CD4-positive, alpha-beta T cell (primary cell): ENCODE measurements at regions not wholly inside any gene's neighbourhood (a gene's known extent, or its start where the extent isn't known, plus 50 kb on each side); places are given as distances from the start of the nearest gene placed in this dataset.

Source experiments
- ATAC-seq: fragments of 200-7000 bp; cut with Tn5 transposase; one replicate; pipeline ENCODE4 v1.10.0; 2022; ENCODE audit warnings: mild to moderate bottlenecking; ENCODE audit not compliant: poor library complexity
- CTCF ChIA-PET: fragments of 350-600 bp; sonication (Branson Sonifier 250); formaldehyde crosslinking; loops from one replicate; lab custom pipeline; 2021; ENCODE audit warnings: antibody characterized with exemption, inconsistent platforms; lab: Charles Lee
- POLR2A ChIA-PET: fragments of 350-600 bp; sonication (Branson Sonifier 250); formaldehyde crosslinking; loops from one replicate; lab custom pipeline; 2021; ENCODE audit warnings: antibody characterized with exemption, inconsistent platforms; lab: Charles Lee
- DNase-seq, 14 experiments: peaks; one replicate each; pipeline ENCODE4 v3.0.0-alpha.2; 2013 to 2020; ENCODE audit warnings: mixed read lengths in 2 of 14
- H3K27ac ChIP-seq, 2 donors: one replicate each; pipeline versions ENCODE4 v1.5.1 to v1.7.0; 2013; ENCODE audit warnings: low read length in 2 of 2, low read depth in 1 of 2, mild to moderate bottlenecking in 1 of 2
- H3K27me3 ChIP-seq, 2 experiments: 1 replicate in 1 of 2; 2 replicates in 1 of 2; pipeline versions ENCODE4 v1.6.1 to v1.7.0; 2013; ENCODE audit warnings: low read length in 2 of 2, control low read depth in 1 of 2, mild to moderate bottlenecking in 1 of 2, moderate library complexity in 1 of 2; ENCODE audit not compliant: insufficient read depth in 2 of 2, control insufficient read depth in 1 of 2
- H3K36me3 ChIP-seq: one replicate; pipeline ENCODE4 v1.6.1; 2013; ENCODE audit warnings: low read length, control low read depth; ENCODE audit not compliant: insufficient read depth
- H3K4me1 ChIP-seq: one replicate; pipeline ENCODE4 v1.6.1; 2013; ENCODE audit warnings: low read length, control low read depth; ENCODE audit not compliant: insufficient read depth
- H3K4me3 ChIP-seq: one replicate; pipeline ENCODE4 v1.5.1; 2013; ENCODE audit warnings: mild to moderate bottlenecking, low read length, moderate library complexity
- H3K9me3 ChIP-seq, 2 experiments: 1 replicate in 1 of 2; 2 replicates in 1 of 2; pipeline versions ENCODE4 v1.6.1 to v1.7.0; 2013; ENCODE audit warnings: low read length in 2 of 2, mild to moderate bottlenecking in 2 of 2, control low read depth in 1 of 2, moderate library complexity in 1 of 2; ENCODE audit not compliant: control insufficient read depth in 1 of 2, insufficient read depth in 1 of 2
- H3K27ac Mint-ChIP-seq: one replicate; pipeline ENCODE4 v1.8.0; 2020; ENCODE audit warnings: mixed read lengths
- H3K27me3 Mint-ChIP-seq: one replicate; pipeline ENCODE4 v1.8.0; 2021; ENCODE audit warnings: mixed read lengths
- H3K36me3 Mint-ChIP-seq: one replicate; pipeline ENCODE4 v1.8.0; 2021; ENCODE audit warnings: low read depth, mixed read lengths
- H3K4me1 Mint-ChIP-seq: one replicate; pipeline ENCODE4 v1.8.0; 2021; ENCODE audit warnings: low read depth, mixed read lengths
- H3K4me3 Mint-ChIP-seq: one replicate; pipeline ENCODE4 v1.8.0; 2020; ENCODE audit warnings: mild to moderate bottlenecking, mixed read lengths
- H3K9me3 Mint-ChIP-seq: one replicate; pipeline ENCODE4 v1.8.0; 2020; ENCODE audit warnings: mixed read lengths
- intact Hi-C, 2 experiments: fragments of 100-400 bp; cut with DNase I in 1 of 2; cut with micrococcal nuclease in 1 of 2; formaldehyde crosslinking; loops; one replicate each; pipeline versions ENCODE4 v1.15.1 to v1.9.0; 2023 to 2025; cut with DNase I, micrococcal nuclease
- TF ChIP-seq, protein P1 (sequence below): fragments of 200-600 bp; IDR thresholded peaks from one replicate; pipeline ENCODE4 v1.8.0; 2022; ENCODE audit warnings: antibody characterized with exemption, mild to moderate bottlenecking

DNA sequence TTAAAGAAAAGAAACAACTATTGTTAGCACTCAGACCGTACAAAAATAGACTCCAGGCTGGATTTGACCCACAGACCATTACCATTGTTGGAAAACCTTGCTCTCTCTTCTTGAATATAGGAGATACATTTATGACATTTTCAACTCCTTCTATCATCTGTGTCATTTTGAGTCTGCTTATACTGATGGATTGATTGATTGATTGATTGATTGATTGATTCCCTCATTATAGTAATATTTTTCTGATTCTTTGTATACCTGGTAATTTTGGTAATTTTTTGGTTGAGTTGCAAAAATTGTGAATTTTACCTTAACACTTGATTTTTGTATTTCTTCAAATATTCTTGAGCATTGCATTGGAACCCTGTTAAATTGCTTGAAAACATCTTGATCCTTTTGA lies 114.2 kb upstream of the KLHL29 start:
- Mint-ChIP-seq H3K9me3 (no peaks in the 10 kb centered on the region), H3K27me3 (peaks cover 29% of the 10 kb centered on the region), H3K36me3 (no peaks in the 10 kb centered on the region), H3K4me3 (no peak overlapping the region), H3K27ac (no peak overlapping the region), H3K4me1 (no peaks in the 10 kb centered on the region)
- no peaks in the 10 kb centered on the region for H3K27me3 ChIP-seq
- ChIA-PET CTCF (no interaction called here), POLR2A (no interaction called here)
- H3K27ac ChIP-seq, result no peak overlapping the region
- H3K9me3 ChIP-seq, result peaks cover 0 to 6% of the 10 kb centered on the region in 2 experiments
- no peak overlapping the region for H3K4me3 ChIP-seq
- H3K4me1 ChIP-seq, result no peaks in the 10 kb centered on the region
- no peak for DNase-seq
- intact Hi-C loops, result no loop called here
- TF ChIP-seq, protein P1, sequence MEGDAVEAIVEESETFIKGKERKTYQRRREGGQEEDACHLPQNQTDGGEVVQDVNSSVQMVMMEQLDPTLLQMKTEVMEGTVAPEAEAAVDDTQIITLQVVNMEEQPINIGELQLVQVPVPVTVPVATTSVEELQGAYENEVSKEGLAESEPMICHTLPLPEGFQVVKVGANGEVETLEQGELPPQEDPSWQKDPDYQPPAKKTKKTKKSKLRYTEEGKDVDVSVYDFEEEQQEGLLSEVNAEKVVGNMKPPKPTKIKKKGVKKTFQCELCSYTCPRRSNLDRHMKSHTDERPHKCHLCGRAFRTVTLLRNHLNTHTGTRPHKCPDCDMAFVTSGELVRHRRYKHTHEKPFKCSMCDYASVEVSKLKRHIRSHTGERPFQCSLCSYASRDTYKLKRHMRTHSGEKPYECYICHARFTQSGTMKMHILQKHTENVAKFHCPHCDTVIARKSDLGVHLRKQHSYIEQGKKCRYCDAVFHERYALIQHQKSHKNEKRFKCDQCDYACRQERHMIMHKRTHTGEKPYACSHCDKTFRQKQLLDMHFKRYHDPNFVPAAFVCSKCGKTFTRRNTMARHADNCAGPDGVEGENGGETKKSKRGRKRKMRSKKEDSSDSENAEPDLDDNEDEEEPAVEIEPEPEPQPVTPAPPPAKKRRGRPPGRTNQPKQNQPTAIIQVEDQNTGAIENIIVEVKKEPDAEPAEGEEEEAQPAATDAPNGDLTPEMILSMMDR, result no peak
- ATAC-seq, result no peak
- no peaks in the 10 kb centered on the region for H3K36me3 ChIP-seq

DNA sequence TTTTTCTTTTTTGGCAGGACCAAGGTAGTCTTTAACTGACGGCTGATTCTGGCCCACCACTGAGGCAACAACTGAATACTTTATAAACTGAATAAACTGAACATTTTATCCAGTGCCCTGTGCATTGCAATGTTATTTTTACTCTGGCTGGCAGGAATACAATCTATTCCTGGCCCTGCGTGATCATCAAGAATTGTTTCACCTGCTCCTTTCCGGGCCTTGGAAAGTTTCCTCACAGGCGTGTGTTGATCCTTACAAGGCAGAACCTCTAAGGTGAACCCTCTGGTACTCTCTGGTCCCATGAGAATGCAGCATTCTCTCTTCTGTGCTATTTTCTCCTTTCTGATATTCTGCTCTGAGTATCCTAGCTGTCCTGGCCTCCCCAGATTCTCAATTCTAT lies 113.7 kb upstream of the KLHL29 start:
- Mint-ChIP-seq H3K36me3 (no peaks in the 10 kb centered on the region), H3K4me3 (no peak overlapping the region), H3K27ac (no peak overlapping the region), H3K27me3 (peaks cover 30% of the 10 kb centered on the region), H3K4me1 (no peaks in the 10 kb centered on the region), H3K9me3 (no peaks in the 10 kb centered on the region)
- intact Hi-C loops, result no loop called here
- Histone ChIP-seq H3K4me3 (no peak overlapping the region), H3K9me3 (peaks cover 0 to 6% of the 10 kb centered on the region in 2 experiments), H3K4me1 (no peaks in the 10 kb centered on the region), H3K36me3 (no peaks in the 10 kb centered on the region), H3K27ac (no peak overlapping the region), H3K27me3 (no peaks in the 10 kb centered on the region)
- DNase-seq (no peak), ATAC-seq (no peak)
- TF ChIP-seq, protein P1, result no peak
- ChIA-PET POLR2A (no interaction called here), CTCF (no interaction called here)

DNA sequence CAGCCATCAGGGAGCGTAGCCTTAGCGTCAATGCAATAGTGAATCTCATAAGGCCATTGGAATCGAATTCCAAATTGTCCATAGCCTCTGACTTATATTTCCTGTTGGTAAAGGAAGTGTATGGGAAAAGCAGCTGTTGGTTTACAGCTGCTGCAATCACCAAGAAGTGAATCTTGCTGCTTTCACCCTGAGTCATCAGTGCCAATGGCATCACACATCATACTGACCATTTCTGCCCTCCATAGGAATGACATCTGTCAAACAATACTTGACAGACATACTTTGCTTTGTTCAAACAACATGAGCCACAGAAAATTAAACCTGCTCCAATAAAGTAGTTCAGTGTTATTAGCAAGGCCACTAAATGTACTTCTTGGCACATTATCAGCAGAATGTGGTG lies 111.2 kb upstream of the KLHL29 start:
- no peak for ATAC-seq
- no peak for DNase-seq
- peaks cover 49% of the 10 kb centered on the region for H3K27me3 Mint-ChIP-seq
- ChIA-PET CTCF (no interaction called here), POLR2A (no interaction called here)
- intact Hi-C loops, result no loop called here
- Histone ChIP-seq H3K9me3 (peaks cover 0 to 6% of the 10 kb centered on the region in 2 experiments), H3K27me3 (peaks cover 0 to 4% of the 10 kb centered on the region in 2 experiments), H3K27ac (no peak overlapping the region), H3K4me1 (no peaks in the 10 kb centered on the region), H3K36me3 (no peaks in the 10 kb centered on the region), H3K4me3 (no peak overlapping the region)
- no peaks in the 10 kb centered on the region for H3K9me3 Mint-ChIP-seq
- TF ChIP-seq, protein P1, result no peak
- H3K36me3 Mint-ChIP-seq, result no peaks in the 10 kb centered on the region
- no peak overlapping the region for H3K4me3 Mint-ChIP-seq
- no peaks in the 10 kb centered on the region for H3K4me1 Mint-ChIP-seq
- H3K27ac Mint-ChIP-seq, result no peak overlapping the region
